Endothelial cell of umbilical vein (primary cell): ENCODE measurements at regions not wholly inside any gene's neighbourhood (a gene's known extent, or its start where the extent isn't known, plus 50 kb on each side); places are given as distances from the start of the nearest gene placed in this dataset.

ENCODE experiments used
- BruUV-seq: library from RNA; stranded (reverse); fragments of 400-500 nt; replicated peaks from 2 replicates; lab custom pipeline; 2021; lab: Mats Ljungman, UMichigan
- CTCF ChIA-PET: fragments of 300-600, 350-600 bp; sonication (Branson Sonifier 250); formaldehyde crosslinking; loops from one replicate; lab custom pipeline; 2021; ENCODE audit warnings: antibody characterized with exemption, inconsistent platforms; lab: Charles Lee
- POLR2A ChIA-PET: fragments of 300-600, 350-600 bp; sonication (Branson Sonifier 250); formaldehyde crosslinking; loops from one replicate; lab custom pipeline; 2021; ENCODE audit warnings: antibody characterized with exemption, inconsistent platforms; lab: Charles Lee
- DNase-seq: peaks from one replicate; pipeline ENCODE4 v3.0.0-alpha.2; 2011; ENCODE audit warnings: low read depth, low spot score
- FAIRE-seq: peaks from 2 replicates; lab custom pipeline; 2011; peaks lifted over from hg19 to GRCh38; lab: Jason Lieb, UNC
- H2AFZ ChIP-seq: 2 replicates; pipeline ENCODE4 v1.6.0; 2012; ENCODE audit warnings: low read depth, low read length, control low read depth, inconsistent platforms
- H3K27ac ChIP-seq: 2 replicates; pipeline ENCODE4 v1.5.1; 2011; ENCODE audit warnings: low read depth, mild to moderate bottlenecking, control low read depth, low read length, moderate library complexity; ENCODE audit not compliant: insufficient read depth
- H3K27me3 ChIP-seq, 2 experiments: 2 replicates each; pipeline versions ENCODE4 v1.6.0 to v1.6.1; 2011; ENCODE audit warnings: low read length in 2 of 2, mixed read lengths in 1 of 2; ENCODE audit not compliant: control insufficient read depth in 2 of 2, insufficient read depth in 2 of 2
- H3K36me3 ChIP-seq, 2 experiments: 2 replicates in 1 of 2; 3 replicates in 1 of 2; pipeline ENCODE4 v1.5.1; 2011; ENCODE audit warnings: low read length in 2 of 2, mild to moderate bottlenecking in 1 of 2, moderate library complexity in 1 of 2; ENCODE audit not compliant: control insufficient read depth in 2 of 2, insufficient read depth in 2 of 2; ENCODE audit errors: extremely low read depth in 1 of 2
- H3K4me1 ChIP-seq: 3 replicates; pipeline ENCODE4 v1.5.1; 2011; ENCODE audit warnings: mild to moderate bottlenecking, low read length; ENCODE audit not compliant: control insufficient read depth, insufficient read depth; ENCODE audit errors: extremely low read depth
- H3K4me2 ChIP-seq: 2 replicates; pipeline ENCODE4 v1.6.1; 2011; ENCODE audit warnings: low read length, control low read depth, mixed read lengths; ENCODE audit not compliant: insufficient read depth
- H3K4me3 ChIP-seq, 3 experiments: fragments of 200-600 bp in 1 of 3; sonication (generic), shearing (Covaris generic) in 1 of 3; replicated peaks in 1 of 3; 2 replicates each; pipeline ENCODE4 v1.5.1; 2011 to 2016; ENCODE audit warnings: control low read depth in 3 of 3, low read length in 3 of 3, mild to moderate bottlenecking in 2 of 3, inconsistent platforms in 1 of 3, low read depth in 1 of 3, moderate library complexity in 1 of 3; ENCODE audit not compliant: insufficient read depth in 1 of 3
- H3K79me2 ChIP-seq: 2 replicates; pipeline ENCODE4 v1.6.0; 2012; ENCODE audit warnings: low read length, inconsistent platforms; ENCODE audit not compliant: control insufficient read depth, insufficient read depth
- H3K9ac ChIP-seq: replicated peaks from 2 replicates; pipeline ENCODE3; 2011; ENCODE audit warnings: low read length, control low read depth; ENCODE audit not compliant: insufficient read depth; ENCODE audit errors: extremely low read depth
- H3K9me1 ChIP-seq: replicated peaks from 3 replicates; pipeline ENCODE4 v1.6.0; 2011; ENCODE audit warnings: mild to moderate bottlenecking, low read length; ENCODE audit not compliant: control insufficient read depth, insufficient read depth; ENCODE audit errors: extremely low read depth
- H3K9me3 ChIP-seq: replicated peaks from 2 replicates; pipeline ENCODE4 v1.5.1; 2012; ENCODE audit warnings: low read length, inconsistent platforms; ENCODE audit not compliant: control insufficient read depth, insufficient read depth
- H4K20me1 ChIP-seq: replicated peaks from 2 replicates; pipeline ENCODE3; 2011; ENCODE audit warnings: mild to moderate bottlenecking, low read length; ENCODE audit not compliant: control insufficient read depth, insufficient read depth; ENCODE audit errors: extremely low read depth
- CTCF ChIP-seq, 2 donors: IDR thresholded peaks; 1 replicate in 1 of 2; 2 replicates in 1 of 2; pipeline ENCODE4 v1.5.1; 2011; ENCODE audit warnings: low read length in 2 of 2, mild to moderate bottlenecking in 2 of 2, moderate library complexity in 2 of 2, control low read depth in 1 of 2, inconsistent platforms in 1 of 2, low read depth in 1 of 2; ENCODE audit not compliant: insufficient read depth in 1 of 2; ENCODE audit errors: extremely low read depth in 1 of 2
- EZH2 ChIP-seq: IDR thresholded peaks from 2 replicates; pipeline ENCODE4 v1.6.1; 2012; ENCODE audit warnings: borderline replicate concordance, low read depth, mild to moderate bottlenecking, moderate library complexity, low read length, inconsistent platforms; ENCODE audit not compliant: severe bottlenecking
- FOS ChIP-seq: IDR thresholded peaks from 2 replicates; pipeline ENCODE4 v1.6.1; 2011; ENCODE audit warnings: mild to moderate bottlenecking, low read length, moderate library complexity, borderline replicate concordance; ENCODE audit not compliant: insufficient read depth
- GATA2 ChIP-seq: IDR thresholded peaks from 2 replicates; pipeline ENCODE4 v1.7.0; 2011; ENCODE audit warnings: low read depth, mild to moderate bottlenecking, moderate library complexity, mixed read lengths, low read length; ENCODE audit not compliant: insufficient read length, insufficient read depth
- JUN ChIP-seq: IDR thresholded peaks from 2 replicates; pipeline ENCODE4 v1.6.1; 2011; ENCODE audit warnings: borderline replicate concordance, low read depth; ENCODE audit not compliant: insufficient read length, insufficient read depth
- MAX ChIP-seq: IDR thresholded peaks from 2 replicates; pipeline ENCODE4 v1.6.1; 2011; ENCODE audit not compliant: insufficient read depth, insufficient read length
- MYC ChIP-seq: IDR thresholded peaks from one replicate; pipeline ENCODE4 v1.6.1; 2011; ENCODE audit warnings: mild to moderate bottlenecking, low read depth, low read length
- POLR2A ChIP-seq: IDR thresholded peaks from 2 replicates; pipeline ENCODE4 v1.6.1; 2012; ENCODE audit warnings: low read depth, mild to moderate bottlenecking, control low read depth, low read length
- POLR2AphosphoS5 ChIP-seq: IDR thresholded peaks from 2 replicates; pipeline ENCODE4 v1.6.1; 2012; ENCODE audit warnings: low read depth, mild to moderate bottlenecking, control low read depth, low read length, moderate library complexity; ENCODE audit not compliant: insufficient read depth
- dilution Hi-C: fragments of 300-500 bp; cut with MboI; formaldehyde crosslinking; loops from one replicate; pipeline ENCODE4 v1.15.0; 2019; ENCODE audit warnings: low sequenced_read_pairs; ENCODE audit not compliant: extremely low pct_ligation_motif_present
- intact Hi-C: fragments of 100-400 bp; cut with micrococcal nuclease; formaldehyde crosslinking; loops from one replicate; pipeline ENCODE4 v1.10.0; 2022

- POLR2A ChIA-PET, result no interaction called here
- BruUV-seq, result no TSS peak
- Histone ChIP-seq H4K20me1 (no peaks in the 10 kb centered on the region), H3K27ac (no peak overlapping the region), H3K79me2 (no peaks in the 10 kb centered on the region), H2AFZ (no peak overlapping the region), H3K9me3 (no peaks in the 10 kb centered on the region), H3K4me3 (no peak overlapping the region), H3K36me3 (no peaks in the 10 kb centered on the region), H3K4me2 (no peak overlapping the region), H3K9me1 (no peaks in the 10 kb centered on the region), H3K27me3 (no peaks in the 10 kb centered on the region), H3K9ac (no peak overlapping the region), H3K4me1 (no peaks in the 10 kb centered on the region)
- intact Hi-C loops, result no loop called here
- dilution Hi-C loops, result no loop called here
- no peak for TF ChIP-seq FOS
- no peak for TF ChIP-seq POLR2A
- TF ChIP-seq JUN, result no peak
- no peak for TF ChIP-seq MYC
- TF ChIP-seq CTCF (IDR thresholded peaks at IDR 0.05; ENCODE audit: extremely low read depth in 1 of 2, insufficient read depth in 1 of 2, low read depth in 1 of 2, low read length in 2 of 2), result no peak
- TF ChIP-seq MAX, result no peak
- TF ChIP-seq EZH2, result no peak
- no peak for TF ChIP-seq GATA2
- TF ChIP-seq POLR2AphosphoS5, result no peak
- CTCF ChIA-PET, result no interaction called here
- DNase-seq, result no peak
- no peak for FAIRE-seq
These were observed 452.9 kb upstream of the B3GAT1 start for GRCh38 chr11:134864968-134865305.
